IPS-20b (cell line): ENCODE measurements at regions not wholly inside any gene's neighbourhood (a gene's known extent, or its start where the extent isn't known, plus 50 kb on each side); places are given as distances from the start of the nearest gene placed in this dataset.
"Not testable (repeated sequence)": the region's sequence is repeated elsewhere in the genome, so short reads cannot be mapped to it uniquely, and the experiment has no call there.

Experiments used
- H3K27ac ChIP-seq: one replicate; pipeline ENCODE4 v1.5.1; 2013; ENCODE audit warnings: low read length
- H3K27me3 ChIP-seq: 2 replicates; pipeline ENCODE4 v1.6.1; 2013; ENCODE audit warnings: mild to moderate bottlenecking, low read length, inconsistent platforms; ENCODE audit not compliant: insufficient read depth
- H3K36me3 ChIP-seq: 2 replicates; pipeline ENCODE4 v1.6.1; 2013; ENCODE audit warnings: low read depth, mild to moderate bottlenecking, inconsistent platforms, low read length, moderate library complexity; ENCODE audit not compliant: insufficient read depth
- H3K4me1 ChIP-seq: 2 replicates; pipeline ENCODE4 v1.6.1; 2013; ENCODE audit warnings: mild to moderate bottlenecking, control low read depth, inconsistent platforms, low read length, moderate library complexity; ENCODE audit not compliant: insufficient read depth
- H3K4me3 ChIP-seq: 2 replicates; pipeline ENCODE4 v1.5.1; 2013; ENCODE audit warnings: mild to moderate bottlenecking, low read length, inconsistent platforms
- H3K9ac ChIP-seq: 2 replicates; pipeline ENCODE4 v1.6.1; 2013; ENCODE audit warnings: low read depth, mild to moderate bottlenecking, inconsistent platforms, low read length, moderate library complexity
- H3K9me3 ChIP-seq: 2 replicates; pipeline ENCODE4 v1.6.1; 2013; ENCODE audit warnings: mild to moderate bottlenecking, low read depth, low read length, inconsistent platforms; ENCODE audit not compliant: insufficient read depth

DNA sequence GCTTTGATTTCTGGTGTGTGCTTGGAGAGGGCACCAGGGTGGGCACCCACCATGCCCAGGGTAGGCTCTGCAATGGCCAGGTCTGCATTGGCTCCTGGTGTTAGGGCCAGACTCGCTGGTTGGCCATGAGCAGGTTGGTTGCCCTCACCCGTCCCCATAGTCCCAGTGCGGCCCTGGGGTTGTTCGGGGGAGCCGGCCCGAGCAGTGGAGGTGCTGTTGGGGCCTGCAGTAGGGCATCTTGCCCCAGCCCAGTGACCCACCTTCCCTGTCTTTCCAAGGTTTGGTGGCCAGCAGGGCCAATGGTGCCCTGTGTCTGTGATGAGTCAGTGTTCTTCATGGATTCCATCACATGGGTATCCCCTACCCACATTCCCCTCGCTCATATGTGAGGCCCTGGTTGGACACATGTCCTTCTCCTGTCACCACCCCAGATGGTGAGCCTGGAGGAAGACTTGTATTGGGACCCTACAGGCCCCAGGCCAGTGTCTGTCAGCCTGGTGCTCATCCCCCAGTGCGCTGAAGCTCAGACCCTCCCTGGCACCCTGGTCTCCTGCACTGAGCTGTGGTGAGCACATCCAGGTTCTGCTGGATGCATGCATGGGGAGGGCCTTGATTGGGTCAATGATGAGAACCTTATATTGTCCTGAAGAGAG is 190.1 kb downstream of the UBE3A start:
- Histone ChIP-seq H3K36me3 (no peaks in the 10 kb centered on the region), H3K27ac (no peak overlapping the region), H3K9ac (no peak overlapping the region), H3K4me1 (no peaks in the 10 kb centered on the region), H3K27me3 (no peaks in the 10 kb centered on the region), H3K4me3 (no peak overlapping the region), H3K9me3 (peaks cover 71% of the 10 kb centered on the region)

DNA sequence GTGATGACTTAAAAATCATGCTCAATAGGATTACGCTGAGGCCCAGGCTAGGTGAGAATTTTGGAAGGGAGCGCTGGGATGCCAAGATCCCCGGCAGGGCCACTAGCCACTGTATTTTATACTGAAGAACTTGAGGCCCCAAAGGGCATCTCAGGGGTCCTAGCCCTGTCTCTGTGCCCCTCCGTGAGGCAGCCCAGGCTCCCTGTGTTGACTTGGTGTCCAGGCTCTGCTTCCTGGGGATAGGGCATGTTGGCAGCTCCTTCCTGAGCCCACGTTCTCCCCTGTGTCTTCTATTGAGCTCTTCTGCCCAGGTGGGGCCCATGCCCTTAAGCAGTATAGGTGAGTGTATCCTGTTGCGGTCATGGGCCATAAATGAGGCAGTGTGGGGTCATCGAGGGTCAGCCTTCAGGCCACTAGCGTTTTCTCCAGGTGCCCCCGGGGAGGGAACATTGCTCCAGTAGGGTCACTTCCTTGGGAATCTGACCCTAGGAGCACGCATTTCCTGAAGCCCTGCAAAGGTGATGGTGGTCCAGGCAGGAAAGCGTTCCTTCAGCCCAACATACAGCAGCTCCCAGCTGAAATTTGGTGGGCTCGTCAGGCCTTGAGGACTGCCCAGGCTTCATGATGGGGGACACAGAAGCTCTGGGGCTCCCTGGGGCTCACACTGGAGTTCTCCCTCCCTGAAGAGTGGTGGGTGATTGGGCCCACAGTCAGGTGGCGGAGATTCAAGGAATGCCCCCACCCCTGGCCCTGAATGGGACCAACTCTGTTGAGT is 189.4 kb downstream of the UBE3A start:
- H3K9me3 ChIP-seq = peaks cover 72% of the 10 kb centered on the region
- no peak overlapping the region for H3K27ac ChIP-seq
- H3K36me3 ChIP-seq = no peaks in the 10 kb centered on the region
- no peak overlapping the region for H3K4me3 ChIP-seq
- H3K9ac ChIP-seq = no peak overlapping the region
- H3K4me1 ChIP-seq = no peaks in the 10 kb centered on the region
- H3K27me3 ChIP-seq = no peaks in the 10 kb centered on the region

DNA sequence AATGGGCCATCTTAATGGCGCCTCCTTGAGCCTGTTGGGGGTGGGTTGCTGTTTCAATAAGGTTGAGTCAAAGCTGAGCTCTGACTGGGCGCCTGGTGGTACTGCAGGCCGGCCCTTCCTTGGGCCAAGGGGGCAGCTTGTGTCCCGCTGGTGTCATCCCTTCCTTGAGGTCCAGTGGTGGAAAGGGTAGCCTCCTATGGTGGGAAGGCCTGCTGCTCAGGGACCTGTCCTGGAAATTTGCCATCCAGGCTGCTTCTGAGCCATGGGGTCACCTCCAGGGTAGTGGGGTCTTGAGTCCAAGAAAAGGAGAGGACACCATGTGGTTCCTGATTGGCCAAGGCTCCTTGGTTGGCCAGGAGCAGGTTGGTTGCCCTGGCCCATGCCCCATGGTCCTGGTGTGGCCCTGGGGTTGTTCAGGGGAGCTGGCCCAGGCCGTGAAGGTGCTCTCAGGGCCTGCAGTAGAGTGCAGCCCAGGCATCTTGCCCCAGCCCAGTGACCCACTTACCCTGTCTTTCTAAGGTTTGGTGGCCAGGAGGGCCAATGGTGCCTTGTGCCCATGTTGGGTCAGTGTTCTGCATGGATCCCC is 188.7 kb downstream of the UBE3A start:
- H3K36me3 ChIP-seq = no peaks in the 10 kb centered on the region
- no peak overlapping the region for H3K4me3 ChIP-seq
- no peaks in the 10 kb centered on the region for H3K4me1 ChIP-seq
- H3K9ac ChIP-seq = no peak overlapping the region
- H3K9me3 ChIP-seq = peaks cover 72% of the 10 kb centered on the region
- H3K27me3 ChIP-seq = no peaks in the 10 kb centered on the region
- no peak overlapping the region for H3K27ac ChIP-seq

DNA sequence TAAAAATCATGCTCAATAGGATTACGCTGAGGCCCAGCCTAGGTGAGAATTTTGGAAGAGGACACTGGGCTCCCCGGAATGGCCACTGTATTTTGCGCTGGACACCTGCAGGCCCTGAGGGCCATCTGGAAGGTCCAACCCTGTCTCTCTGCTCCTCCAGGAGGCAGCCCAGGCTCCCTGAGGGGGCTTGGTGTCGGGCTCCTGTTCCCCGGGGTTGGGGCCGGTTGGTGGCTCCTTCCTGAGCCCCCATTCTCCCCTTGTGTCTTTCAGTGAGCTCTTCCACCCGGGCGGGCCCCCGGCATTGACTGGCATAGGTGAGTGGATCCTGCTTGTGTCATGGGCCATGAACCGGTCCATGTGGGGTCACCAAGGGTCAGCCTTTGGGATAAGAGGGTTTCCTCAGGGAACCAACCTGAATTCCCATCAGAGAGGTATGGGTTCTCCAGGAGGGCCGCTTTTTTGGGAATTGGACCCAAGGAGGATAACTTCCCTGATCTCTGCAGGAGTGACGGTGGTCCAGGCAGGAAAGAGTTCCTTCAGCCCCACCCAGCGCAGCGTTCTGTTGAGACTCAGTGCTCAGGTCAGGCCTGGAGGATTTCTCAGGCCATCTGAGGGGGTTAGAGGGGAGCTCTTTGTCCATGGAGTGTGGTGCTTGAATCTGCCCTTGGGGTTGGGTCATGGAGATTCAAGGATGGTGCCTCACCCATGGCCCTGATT is 187.8 kb downstream of the UBE3A start:
- H3K27ac ChIP-seq = no peak overlapping the region
- no peaks in the 10 kb centered on the region for H3K36me3 ChIP-seq
- H3K4me1 ChIP-seq = no peaks in the 10 kb centered on the region
- no peak overlapping the region for H3K4me3 ChIP-seq
- H3K9me3 ChIP-seq = peaks cover 73% of the 10 kb centered on the region
- H3K27me3 ChIP-seq = no peaks in the 10 kb centered on the region
- H3K9ac ChIP-seq = no peak overlapping the region

DNA sequence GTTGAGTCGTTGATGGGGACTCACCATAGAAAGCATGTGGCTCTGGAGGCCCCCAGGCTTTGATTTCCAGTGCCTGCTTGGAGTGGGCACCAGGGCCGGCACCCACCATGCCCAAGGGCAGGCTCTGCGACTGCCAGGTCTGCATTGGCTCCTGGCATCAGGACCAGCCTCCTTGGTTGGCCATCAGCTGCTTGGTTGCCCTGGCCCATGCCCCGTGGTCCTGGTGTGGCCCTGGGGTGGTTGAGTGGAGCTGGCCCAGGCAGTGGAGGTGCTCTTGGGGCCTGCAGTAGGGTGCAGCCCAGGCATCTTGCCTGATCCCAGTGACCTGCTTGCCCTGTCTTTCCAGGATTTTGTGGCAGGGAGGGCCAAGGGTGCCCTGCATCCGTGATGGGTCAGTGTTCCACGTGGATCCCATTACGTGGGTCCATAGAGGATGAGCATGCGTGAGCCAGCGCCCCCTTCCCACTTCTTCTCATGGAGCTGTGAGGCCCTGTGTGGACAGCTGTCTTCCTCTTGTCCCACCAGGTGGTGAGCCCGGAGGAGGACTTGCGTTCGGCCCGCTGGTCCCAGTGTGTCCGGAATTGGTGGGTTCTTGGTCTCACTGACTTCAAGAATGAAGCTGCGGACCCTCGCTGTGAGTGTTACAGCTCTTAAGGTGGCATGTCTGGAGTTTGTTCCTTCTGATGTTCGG is 187.0 kb downstream of the UBE3A start:
- Histone ChIP-seq H3K4me3 (no peak overlapping the region), H3K9ac (no peak overlapping the region), H3K9me3 (peaks cover 70% of the 10 kb centered on the region)

DNA sequence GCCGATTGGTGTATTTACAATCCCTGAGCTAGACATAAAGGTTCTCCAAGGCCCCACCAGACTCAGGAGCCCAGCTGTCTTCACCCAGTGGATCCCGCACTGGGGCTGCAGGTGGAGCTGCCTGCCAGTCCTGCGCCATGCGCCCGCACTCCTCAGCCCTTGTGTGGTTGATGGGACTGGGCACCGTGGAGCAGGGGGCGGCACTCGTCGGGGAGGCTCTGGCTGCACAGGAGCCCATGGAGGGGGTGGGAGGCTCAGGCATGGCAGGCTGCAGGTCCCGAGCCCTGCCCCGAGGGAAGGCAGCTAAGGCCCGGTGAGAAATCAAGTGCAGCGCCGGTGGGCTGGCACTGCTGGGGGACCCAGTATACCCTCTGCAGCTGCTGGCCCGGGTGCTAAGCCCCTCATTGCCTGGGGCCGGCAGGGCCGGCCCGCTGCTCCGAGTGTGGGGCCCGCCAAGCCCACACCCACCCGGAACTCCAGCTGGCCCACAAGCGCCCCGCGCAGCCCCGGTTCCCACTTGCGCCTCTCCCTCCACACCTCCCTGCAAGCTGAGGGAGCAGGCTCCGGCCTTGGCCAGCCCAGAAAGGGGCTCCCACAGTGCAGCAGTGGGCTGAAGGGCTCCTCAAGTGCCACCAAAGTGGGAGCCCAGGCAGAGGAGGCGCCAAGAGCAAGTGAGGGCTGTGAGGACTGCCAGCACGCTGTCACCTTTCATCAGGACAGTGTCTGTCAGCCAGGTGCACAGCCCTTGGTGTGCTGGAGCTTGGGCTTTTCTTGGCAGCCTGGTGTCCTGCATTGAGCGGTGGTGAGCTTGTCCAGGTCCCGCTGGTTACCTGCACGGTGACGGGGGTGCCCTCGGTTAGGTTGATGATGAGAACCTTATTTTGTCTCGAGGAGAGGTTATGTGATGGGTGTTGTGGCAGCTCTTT is 185.5 kb downstream of the UBE3A start:
- not testable (repeated sequence) for H3K4me1 ChIP-seq, H3K27me3 ChIP-seq, H3K9ac ChIP-seq, H3K4me3 ChIP-seq, H3K27ac ChIP-seq, H3K36me3 ChIP-seq
- peaks cover 67% of the 10 kb centered on the region for H3K9me3 ChIP-seq

More for the DNA sequence above, 187.0 kb downstream of the UBE3A start:
- H3K4me1 ChIP-seq = no peaks in the 10 kb centered on the region
- no peaks in the 10 kb centered on the region for H3K27me3 ChIP-seq
- no peaks in the 10 kb centered on the region for H3K36me3 ChIP-seq
- no peak overlapping the region for H3K27ac ChIP-seq

DNA sequence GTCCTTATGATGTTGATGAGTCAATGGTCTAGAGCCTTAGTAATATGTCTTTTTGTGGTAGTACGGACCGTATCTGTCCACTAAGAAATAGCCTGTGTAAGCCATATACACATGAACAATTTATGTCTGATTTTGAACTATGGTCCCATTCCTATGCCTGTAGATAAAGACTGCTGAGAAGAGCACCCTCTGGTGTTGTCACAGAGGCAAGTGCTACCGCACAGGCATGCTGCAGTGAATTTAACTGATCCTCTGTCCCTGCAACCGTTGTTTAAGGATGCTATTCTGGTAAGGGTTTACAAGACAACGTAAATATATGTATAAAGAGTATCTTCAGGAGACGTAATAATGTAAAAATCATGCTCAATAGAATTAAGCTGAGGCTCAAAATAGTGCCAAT is 170.7 kb downstream of the UBE3A start:
- Histone ChIP-seq H3K4me1 (no peaks in the 10 kb centered on the region), H3K27me3 (no peaks in the 10 kb centered on the region), H3K4me3 (no peak overlapping the region), H3K9me3 (peaks cover 7% of the 10 kb centered on the region), H3K36me3 (no peaks in the 10 kb centered on the region), H3K9ac (no peak overlapping the region), H3K27ac (no peak overlapping the region)
